ENCODE measurements at regions not wholly inside any gene's neighbourhood (a gene's known extent, or its start where the extent isn't known, plus 50 kb on each side); places are given as distances from the start of the nearest gene placed in this dataset.
A peak's percentile ranks its signal among the peaks of the same experiment; 100 is the strongest.
"Not testable (repeated sequence)": the region's sequence is repeated elsewhere in the genome, so short reads cannot be mapped to it uniquely, and the experiment has no call there.

GRCh38 chr1:56145581-56145980, 433.8 kb downstream of the PLPP3 start:
- DNase-seq, result no peak

- no peak for DNase-seq
These were observed 437.1 kb downstream of the PLPP3 start for GRCh38 chr1:56142301-56142700.

GRCh38 chr1:56139836-56140235, 439.5 kb downstream of the PLPP3 start:
- no peak for DNase-seq

GRCh38 chr1:56137521-56138505, 441.6 kb downstream of the PLPP3 start:
- no peak for DNase-seq

- no peak for DNase-seq
These were observed 442.3 kb downstream of the PLPP3 start for GRCh38 chr1:56137090-56137489.

GRCh38 chr1:56135864-56136147, 443.6 kb downstream of the PLPP3 start:
- DNase-seq, result no peak

- no peak for DNase-seq
These were observed 444.1 kb downstream of the PLPP3 start for GRCh38 chr1:56135069-56135863.

GRCh38 chr1:56133522-56134472, 445.6 kb downstream of the PLPP3 start:
- DNase-seq, result no peak

- no peak for DNase-seq
These were observed 446.8 kb downstream of the PLPP3 start for GRCh38 chr1:56132520-56132919.

GRCh38 chr1:56129837-56130236, 449.5 kb downstream of the PLPP3 start:
- DNase-seq, result no peak

- DNase-seq, result no peak
These were observed 454.0 kb downstream of the PLPP3 start for GRCh38 chr1:56125316-56125715.

- DNase-seq, result no peak
These were observed 455.5 kb downstream of the PLPP3 start for GRCh38 chr1:56123826-56124225.

- DNase-seq, result no peak
These were observed 455.9 kb downstream of the PLPP3 start for GRCh38 chr1:56123421-56123820.

- DNase-seq, result peak in 1 of 2 donors; percentile 37
These were observed 459.3 kb downstream of the PLPP3 start for GRCh38 chr1:56120021-56120420.

GRCh38 chr1:56118676-56119075, 460.7 kb downstream of the PLPP3 start:
- DNase-seq, result not testable (repeated sequence)

GRCh38 chr1:56115701-56116100, 463.7 kb downstream of the PLPP3 start:
- DNase-seq, result no peak

- no peak for DNase-seq
These were observed 465.7 kb downstream of the PLPP3 start for GRCh38 chr1:56113679-56114078.

GRCh38 chr1:56107275-56107638, 472.1 kb downstream of the PLPP3 start:
- DNase-seq, result no peak

- no peak for DNase-seq
These were observed 472.7 kb downstream of the PLPP3 start for GRCh38 chr1:56106531-56107274.

- no peak for DNase-seq
These were observed 474.0 kb downstream of the PLPP3 start for GRCh38 chr1:56105397-56105796.

GRCh38 chr1:56099766-56100265, 479.5 kb downstream of the PLPP3 start:
- peak; percentile 73 to 80 for DNase-seq

- DNase-seq, result peak in 1 of 2 donors; percentile 11
These were observed 480.4 kb downstream of the PLPP3 start for GRCh38 chr1:56098946-56099345.

All from inflammatory macrophage treated with lipopolysaccharide for 1 hour (primary cell).